Fibroblast of lung (primary cell): ENCODE measurements at regions not wholly inside any gene's neighbourhood (a gene's known extent, or its start where the extent isn't known, plus 50 kb on each side); places are given as distances from the start of the nearest gene placed in this dataset.

ENCODE experiments used
- DNase-seq, 2 donors: peaks; one replicate each; pipeline versions ENCODE4 v3.0.0 to v3.0.0-alpha.2; 2010; ENCODE audit warnings: low read depth in 2 of 2
- H2AFZ ChIP-seq: 2 replicates; pipeline ENCODE4 v1.5.1; 2012; ENCODE audit warnings: low read length, control low read depth, inconsistent platforms
- H3K27ac ChIP-seq: 2 replicates; pipeline ENCODE4 v1.5.1; 2011; ENCODE audit warnings: low read length, control low read depth; ENCODE audit not compliant: insufficient read depth
- H3K27me3 ChIP-seq: 2 replicates; pipeline ENCODE4 v1.5.1; 2011; ENCODE audit warnings: mild to moderate bottlenecking, low read length; ENCODE audit not compliant: control insufficient read depth, insufficient read depth
- H3K36me3 ChIP-seq: 2 replicates; pipeline ENCODE4 v1.5.1; 2011; ENCODE audit warnings: low read length; ENCODE audit not compliant: control insufficient read depth, insufficient read depth
- H3K4me1 ChIP-seq: 2 replicates; pipeline ENCODE4 v1.5.1; 2011; ENCODE audit warnings: low read length; ENCODE audit not compliant: control insufficient read depth, insufficient read depth; ENCODE audit errors: extremely low read depth
- H3K4me2 ChIP-seq: 2 replicates; pipeline ENCODE4 v1.5.1; 2011; ENCODE audit warnings: low read length, control low read depth; ENCODE audit not compliant: insufficient read depth; ENCODE audit errors: extremely low read depth
- H3K4me3 ChIP-seq, 4 experiments: fragments of 200-600 bp in 1 of 4; sonication (generic) in 1 of 4; replicated peaks in 1 of 4; 2 replicates each; pipeline ENCODE4 v1.5.1; 2011 to 2016; ENCODE audit warnings: low read length in 4 of 4, low read depth in 3 of 4, mild to moderate bottlenecking in 3 of 4, control low read depth in 2 of 4, inconsistent platforms in 1 of 4, mixed read lengths in 1 of 4; ENCODE audit not compliant: insufficient read depth in 1 of 4; ENCODE audit errors: control extremely low read depth in 1 of 4
- H3K79me2 ChIP-seq: 2 replicates; pipeline ENCODE4 v1.5.1; 2012; ENCODE audit warnings: mild to moderate bottlenecking, low read length, inconsistent platforms; ENCODE audit not compliant: control insufficient read depth, insufficient read depth
- H3K9ac ChIP-seq: 2 replicates; pipeline ENCODE4 v1.5.1; 2011; ENCODE audit warnings: mild to moderate bottlenecking, low read length, control low read depth; ENCODE audit not compliant: insufficient read depth
- H3K9me3 ChIP-seq: 2 replicates; pipeline ENCODE4 v1.5.1; 2012; ENCODE audit warnings: low read depth, low read length; ENCODE audit not compliant: control insufficient read depth, insufficient read depth
- H4K20me1 ChIP-seq: 2 replicates; pipeline ENCODE4 v1.5.1; 2011; ENCODE audit warnings: low read length; ENCODE audit not compliant: control insufficient read depth, insufficient read depth; ENCODE audit errors: extremely low read depth
- CTCF ChIP-seq, 2 donors: IDR thresholded peaks in 1 of 2; conservative IDR thresholded peaks in 1 of 2; 1 replicate in 1 of 2; 2 replicates in 1 of 2; pipeline ENCODE4 v1.5.1; 2011 to 2012; ENCODE audit warnings: low read length in 2 of 2, control low read depth in 1 of 2, inconsistent platforms in 1 of 2, low read depth in 1 of 2, mild to moderate bottlenecking in 1 of 2
- EZH2 ChIP-seq: IDR thresholded peaks from 2 replicates; pipeline ENCODE4 v1.5.1; 2012; ENCODE audit warnings: low read length, control low read depth, mild to moderate bottlenecking; ENCODE audit errors: missing control alignments

GRCh38 chr2:143960177-143960576 is 559.7 kb downstream of the ZEB2 start:
- Histone ChIP-seq H3K4me1 (peaks cover 3% of the 10 kb centered on the region), H3K27ac (no peak overlapping the region), H3K9me3 (no peaks in the 10 kb centered on the region), H3K9ac (no peak overlapping the region), H2AFZ (no peak overlapping the region), H3K27me3 (no peaks in the 10 kb centered on the region), H3K79me2 (no peaks in the 10 kb centered on the region), H4K20me1 (no peaks in the 10 kb centered on the region), H3K4me2 (no peak overlapping the region), H3K36me3 (no peaks in the 10 kb centered on the region), H3K4me3 (no peak overlapping the region)
- TF ChIP-seq EZH2, result no peak
- no peak for TF ChIP-seq CTCF (conservative IDR thresholded peaks at IDR 0.05 in 1 of 2, IDR thresholded peaks at IDR 0.05 in 1 of 2; ENCODE audit: low read depth in 1 of 2, low read length in 2 of 2)
- no peak for DNase-seq

DNA sequence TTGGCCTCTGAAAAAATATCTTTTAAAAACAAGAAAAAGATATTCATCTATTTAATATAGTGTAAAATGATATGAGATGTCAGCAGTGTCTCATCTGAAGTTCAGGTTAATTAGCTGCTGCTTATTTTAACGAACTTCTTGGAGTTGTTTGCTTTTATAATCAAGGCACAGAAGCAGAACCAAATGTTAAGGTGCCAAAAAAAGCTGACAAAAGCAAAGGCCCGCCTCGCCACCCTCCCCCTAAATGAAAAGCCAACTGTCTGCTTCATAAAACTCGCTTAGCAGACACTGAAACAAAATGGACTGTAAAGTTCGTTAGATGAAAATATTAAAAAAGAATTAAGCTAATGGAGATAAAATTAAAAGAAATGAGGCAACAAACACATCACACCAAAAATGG is 562.6 kb downstream of the ZEB2 start:
- H3K36me3 ChIP-seq, result no peaks in the 10 kb centered on the region
- no peak overlapping the region for H3K27ac ChIP-seq
- no peak overlapping the region for H3K4me2 ChIP-seq
- H3K9ac ChIP-seq, result no peak overlapping the region
- no peak overlapping the region for H2AFZ ChIP-seq
- no peaks in the 10 kb centered on the region for H3K9me3 ChIP-seq
- H3K4me3 ChIP-seq, result no peak overlapping the region
- H3K27me3 ChIP-seq, result no peaks in the 10 kb centered on the region
- H3K79me2 ChIP-seq, result no peaks in the 10 kb centered on the region
- peaks cover 7% of the 10 kb centered on the region for H3K4me1 ChIP-seq
- TF ChIP-seq EZH2, result no peak
- TF ChIP-seq CTCF (conservative IDR thresholded peaks at IDR 0.05 in 1 of 2, IDR thresholded peaks at IDR 0.05 in 1 of 2; ENCODE audit: low read depth in 1 of 2, low read length in 2 of 2), result no peak
- no peak for DNase-seq
- no peaks in the 10 kb centered on the region for H4K20me1 ChIP-seq

- TF ChIP-seq CTCF (conservative IDR thresholded peaks at IDR 0.05 in 1 of 2, IDR thresholded peaks at IDR 0.05 in 1 of 2; ENCODE audit: low read depth in 1 of 2, low read length in 2 of 2) (no peak), EZH2 (no peak)
- no peak overlapping the region for H3K4me3 ChIP-seq
- no peaks in the 10 kb centered on the region for H3K27me3 ChIP-seq
- H4K20me1 ChIP-seq, result no peaks in the 10 kb centered on the region
- peaks cover 7% of the 10 kb centered on the region for H3K4me1 ChIP-seq
- DNase-seq, result peak; percentile 80 to 88
- H3K4me2 ChIP-seq, result peak overlapping the region; percentile 55
- no peaks in the 10 kb centered on the region for H3K79me2 ChIP-seq
- H2AFZ ChIP-seq, result no peak overlapping the region
- H3K9ac ChIP-seq, result no peak overlapping the region
- no peak overlapping the region for H3K27ac ChIP-seq
- no peaks in the 10 kb centered on the region for H3K36me3 ChIP-seq
- no peaks in the 10 kb centered on the region for H3K9me3 ChIP-seq
Observed at GRCh38 chr2:143955401-143956065, 564.4 kb downstream of the ZEB2 start.
